ENCODE measurements at regions not wholly inside any gene's neighbourhood (a gene's known extent, or its start where the extent isn't known, plus 50 kb on each side); places are given as distances from the start of the nearest gene placed in this dataset.

DNA sequence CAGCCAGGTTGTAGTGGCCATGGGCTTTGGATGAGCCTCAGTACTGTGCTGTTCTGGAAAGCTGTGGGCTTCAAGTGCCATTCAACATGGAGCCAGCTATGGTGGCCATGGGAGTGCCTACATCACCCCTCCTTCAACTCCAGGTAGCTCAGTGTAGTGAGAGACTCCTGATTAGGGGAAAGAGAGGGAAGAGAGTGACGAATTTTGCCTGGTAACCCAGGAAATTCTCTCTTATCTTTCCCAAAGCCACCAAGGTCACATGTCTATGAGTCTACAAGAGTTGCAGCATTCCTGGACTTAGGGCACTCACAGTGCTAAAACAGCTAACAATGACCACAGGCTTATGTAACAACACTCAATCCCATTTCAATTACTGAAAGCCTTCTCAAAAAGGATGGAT, 81.7 kb upstream of the SPTLC1 start:
- POLR2A ChIA-PET, result no interaction called here
- Histone ChIP-seq H3K27me3 (ENCODE audit: control insufficient read depth, insufficient read depth, low read length) (no peaks in the 10 kb centered on the region), H3K4me3 (ENCODE audit: low read depth, low read length) (no peak overlapping the region), H3K36me3 (ENCODE audit: control insufficient read depth, insufficient read depth, low read length) (no peaks in the 10 kb centered on the region)
- DNase-seq (ENCODE audit: low read depth), result no peak
- TF ChIP-seq, protein P1, sequence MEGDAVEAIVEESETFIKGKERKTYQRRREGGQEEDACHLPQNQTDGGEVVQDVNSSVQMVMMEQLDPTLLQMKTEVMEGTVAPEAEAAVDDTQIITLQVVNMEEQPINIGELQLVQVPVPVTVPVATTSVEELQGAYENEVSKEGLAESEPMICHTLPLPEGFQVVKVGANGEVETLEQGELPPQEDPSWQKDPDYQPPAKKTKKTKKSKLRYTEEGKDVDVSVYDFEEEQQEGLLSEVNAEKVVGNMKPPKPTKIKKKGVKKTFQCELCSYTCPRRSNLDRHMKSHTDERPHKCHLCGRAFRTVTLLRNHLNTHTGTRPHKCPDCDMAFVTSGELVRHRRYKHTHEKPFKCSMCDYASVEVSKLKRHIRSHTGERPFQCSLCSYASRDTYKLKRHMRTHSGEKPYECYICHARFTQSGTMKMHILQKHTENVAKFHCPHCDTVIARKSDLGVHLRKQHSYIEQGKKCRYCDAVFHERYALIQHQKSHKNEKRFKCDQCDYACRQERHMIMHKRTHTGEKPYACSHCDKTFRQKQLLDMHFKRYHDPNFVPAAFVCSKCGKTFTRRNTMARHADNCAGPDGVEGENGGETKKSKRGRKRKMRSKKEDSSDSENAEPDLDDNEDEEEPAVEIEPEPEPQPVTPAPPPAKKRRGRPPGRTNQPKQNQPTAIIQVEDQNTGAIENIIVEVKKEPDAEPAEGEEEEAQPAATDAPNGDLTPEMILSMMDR (IDR thresholded peaks at IDR 0.05; ENCODE audit: insufficient read depth, low read depth, low read length), result no peak
- CTCF ChIA-PET, result no interaction called here

DNA sequence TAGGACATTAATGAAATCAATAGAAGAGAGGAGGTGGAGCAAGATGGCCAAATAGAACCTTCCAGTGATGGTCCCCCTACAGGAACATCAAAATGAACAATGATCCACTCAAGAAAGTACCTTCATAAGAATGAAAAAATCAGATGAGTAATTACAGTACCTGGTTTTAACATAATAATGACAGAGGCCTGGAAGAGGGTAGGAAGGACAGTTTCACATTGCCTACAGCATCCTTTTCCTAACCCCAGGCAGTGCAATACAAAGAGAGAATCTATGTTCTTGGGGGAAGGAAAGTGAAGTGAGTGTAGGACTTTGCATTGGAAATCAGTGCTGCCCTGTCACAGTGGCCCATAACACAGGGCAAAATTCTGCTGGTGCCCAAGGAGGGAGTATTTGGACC, 81.2 kb upstream of the SPTLC1 start:
- POLR2A ChIA-PET, result no interaction called here
- CTCF ChIA-PET, result interaction anchor here (0.7 kb wide), 1 partner anchor 57 kb away, joined by 3 read pairs; no protein-coding TSS in a partner anchor
- TF ChIP-seq, protein P1 (IDR thresholded peaks at IDR 0.05; ENCODE audit: insufficient read depth, low read depth, low read length), result no peak

DNA sequence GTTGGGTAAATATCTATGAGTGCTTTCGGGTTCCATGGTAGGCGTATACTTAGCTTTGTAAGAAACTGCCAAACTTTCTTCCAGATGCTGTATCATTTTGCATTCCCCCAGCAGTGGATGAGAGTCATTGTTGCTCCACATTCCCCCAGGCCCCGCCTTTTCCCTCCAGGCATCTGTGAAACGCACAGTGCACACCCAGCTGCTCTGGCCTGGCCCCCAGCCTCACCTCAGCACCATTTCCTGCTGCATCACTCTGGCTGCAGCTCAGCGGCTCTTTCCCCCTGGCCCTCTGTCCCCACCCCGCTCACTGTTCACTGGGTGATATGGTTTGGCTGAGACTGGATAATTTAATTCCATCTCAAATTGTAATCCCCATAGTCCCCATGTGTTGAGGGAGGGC, 76.6 kb upstream of the SPTLC1 start:
- DNase-seq (ENCODE audit: low read depth), result peak; percentile 74
- ChIA-PET POLR2A (interaction anchor here (1.0 kb wide), 1 partner anchor 11 kb away, joined by 3 read pairs; no protein-coding TSS in a partner anchor), CTCF (interaction anchor here (1.1 kb wide), 1 partner anchor 33 kb away, joined by 3 read pairs; no protein-coding TSS in a partner anchor)
- TF ChIP-seq, protein P1 (IDR thresholded peaks at IDR 0.05; ENCODE audit: insufficient read depth, low read depth, low read length), result no peak
- H3K36me3 ChIP-seq (ENCODE audit: control insufficient read depth, insufficient read depth, low read length), result no peaks in the 10 kb centered on the region
- H3K4me3 ChIP-seq (ENCODE audit: low read depth, low read length), result no peak overlapping the region
- 0 out of 2 replicates have a peak, but pooled peaks cover 2% of the 10 kb centered on the region for H3K27me3 ChIP-seq (ENCODE audit: control insufficient read depth, insufficient read depth, low read length)

More for the DNA sequence above, 81.2 kb upstream of the SPTLC1 start:
- DNase-seq (ENCODE audit: low read depth), result no peak
- Histone ChIP-seq H3K27me3 (ENCODE audit: control insufficient read depth, insufficient read depth, low read length) (no peaks in the 10 kb centered on the region), H3K36me3 (ENCODE audit: control insufficient read depth, insufficient read depth, low read length) (no peaks in the 10 kb centered on the region), H3K4me3 (ENCODE audit: low read depth, low read length) (no peak overlapping the region)

DNA sequence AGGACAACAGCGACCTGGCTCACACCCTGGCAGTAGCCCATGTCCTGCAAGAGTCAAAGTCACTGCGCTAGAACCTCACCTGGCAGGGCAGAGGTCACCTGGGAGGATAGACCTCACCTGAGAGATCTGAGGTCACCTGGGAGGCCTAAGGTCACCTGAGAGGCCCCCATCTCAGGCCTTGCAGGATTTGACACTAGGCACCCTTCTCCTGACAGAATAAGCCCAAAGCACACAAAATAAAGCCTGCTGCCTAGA, 75.2 kb upstream of the SPTLC1 start:
- no peak overlapping the region for H3K4me3 ChIP-seq (ENCODE audit: low read depth, low read length)
- ChIA-PET POLR2A (no interaction called here), CTCF (no interaction called here)
- no peaks in the 10 kb centered on the region for H3K36me3 ChIP-seq (ENCODE audit: control insufficient read depth, insufficient read depth, low read length)
- TF ChIP-seq, protein P1 (IDR thresholded peaks at IDR 0.05; ENCODE audit: insufficient read depth, low read depth, low read length), result no peak
- no peak for DNase-seq (ENCODE audit: low read depth)
- H3K27me3 ChIP-seq (ENCODE audit: control insufficient read depth, insufficient read depth, low read length), result peaks cover 2% of the 10 kb centered on the region; the same call in 1 of the 2 replicates

DNA sequence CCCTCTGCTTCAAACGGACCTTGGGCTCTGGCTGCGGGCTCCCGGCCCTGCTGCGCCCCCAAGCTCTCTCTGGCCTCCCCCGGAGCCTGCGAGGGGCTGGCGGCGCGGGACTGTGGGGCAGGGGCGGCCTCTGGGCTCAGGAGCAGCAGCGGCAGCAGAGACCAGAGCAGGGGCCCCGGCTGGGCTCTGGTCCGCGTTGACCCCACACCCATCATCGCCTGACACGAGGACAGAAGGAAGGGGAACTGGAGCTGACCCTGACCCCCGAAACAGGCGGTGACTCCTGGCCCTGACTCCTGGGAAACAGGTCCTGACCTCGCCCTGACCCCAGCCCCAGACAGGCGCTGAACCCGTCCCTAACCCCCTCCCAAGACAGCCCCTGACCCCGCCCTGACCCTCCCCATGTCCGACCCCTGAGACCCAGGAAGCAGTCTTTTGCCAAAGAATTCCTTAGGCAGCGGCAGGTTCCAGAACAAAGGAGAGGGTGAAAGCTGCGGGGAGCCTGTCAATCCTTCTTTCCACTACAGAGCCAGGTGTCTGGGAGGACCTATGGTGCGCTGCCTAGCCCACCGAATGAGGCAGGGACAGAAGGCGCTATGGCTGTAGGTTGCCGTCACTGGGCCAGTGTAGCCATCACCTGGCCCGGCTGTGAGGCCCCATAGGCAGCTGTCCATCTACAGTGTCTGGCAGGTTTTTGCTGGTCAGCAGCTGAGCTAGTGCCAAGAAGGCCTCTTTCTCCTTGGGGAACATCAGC, 74.7 kb upstream of the SPTLC1 start:
- TF ChIP-seq, protein P1 (IDR thresholded peaks at IDR 0.05; ENCODE audit: insufficient read depth, low read depth, low read length), result no peak
- Histone ChIP-seq H3K27me3 (ENCODE audit: control insufficient read depth, insufficient read depth, low read length) (peaks cover 2% of the 10 kb centered on the region; the same call in 1 of the 2 replicates), H3K36me3 (ENCODE audit: control insufficient read depth, insufficient read depth, low read length) (no peaks in the 10 kb centered on the region), H3K4me3 (ENCODE audit: low read depth, low read length) (no peak overlapping the region)
- ChIA-PET POLR2A (no interaction called here), CTCF (interaction anchor here (0.7 kb wide), 1 partner anchor 52 kb away, joined by 3 read pairs; no protein-coding TSS in a partner anchor)
- DNase-seq (ENCODE audit: low read depth), result no peak

Data from BJ (cell line).